HG02642 (cell line): ENCODE measurements at regions not wholly inside any gene's neighbourhood (a gene's known extent, or its start where the extent isn't known, plus 50 kb on each side); places are given as distances from the start of the nearest gene placed in this dataset.

Source experiments
- ATAC-seq: cut with Tn5 transposase; IDR thresholded peaks from one replicate; pipeline ENCODE4 v1.9.1; 2021; ENCODE audit warnings: mild to moderate bottlenecking; ENCODE audit not compliant: unreplicated experiment, poor library complexity

DNA sequence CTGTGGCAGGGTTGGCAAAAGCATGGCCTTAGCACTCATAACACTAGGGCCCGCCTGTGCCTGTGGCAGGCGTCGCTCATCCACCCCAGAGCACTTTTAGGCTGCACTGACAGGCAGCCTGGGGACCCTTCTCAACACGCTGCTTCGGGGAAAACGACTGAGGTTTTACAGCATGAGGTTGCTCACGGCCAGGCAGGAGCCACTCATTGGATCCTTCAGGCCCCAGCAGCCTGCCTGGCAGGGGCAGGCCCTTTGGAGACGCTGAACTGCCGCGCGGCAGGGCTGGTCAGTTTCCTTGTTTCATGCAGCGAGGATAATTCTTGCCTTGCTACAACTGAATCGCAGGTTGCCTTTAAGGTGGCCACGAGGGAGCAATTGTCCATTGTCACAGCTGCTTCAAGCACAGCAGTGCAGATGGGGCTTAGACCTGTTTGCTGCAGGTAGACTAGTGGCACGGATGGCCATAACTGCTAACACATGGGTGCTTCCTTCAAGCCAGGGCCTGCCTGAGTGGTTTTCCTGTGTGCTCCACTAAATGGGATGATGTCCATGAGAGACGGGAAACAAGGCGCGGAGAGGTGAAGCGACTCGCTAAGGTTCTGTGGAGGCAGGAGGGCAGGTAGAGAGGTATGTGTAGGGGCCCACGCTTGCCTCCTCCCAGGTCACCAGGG lies 49.9 kb upstream of the HS6ST1 start:
- ATAC-seq, result no peak

- no peak for ATAC-seq
Observed at GRCh38 chr2:128369108-128369555, 50.5 kb upstream of the HS6ST1 start.

- no peak for ATAC-seq
Observed at GRCh38 chr2:128369602-128370467, 51.2 kb upstream of the HS6ST1 start.

DNA sequence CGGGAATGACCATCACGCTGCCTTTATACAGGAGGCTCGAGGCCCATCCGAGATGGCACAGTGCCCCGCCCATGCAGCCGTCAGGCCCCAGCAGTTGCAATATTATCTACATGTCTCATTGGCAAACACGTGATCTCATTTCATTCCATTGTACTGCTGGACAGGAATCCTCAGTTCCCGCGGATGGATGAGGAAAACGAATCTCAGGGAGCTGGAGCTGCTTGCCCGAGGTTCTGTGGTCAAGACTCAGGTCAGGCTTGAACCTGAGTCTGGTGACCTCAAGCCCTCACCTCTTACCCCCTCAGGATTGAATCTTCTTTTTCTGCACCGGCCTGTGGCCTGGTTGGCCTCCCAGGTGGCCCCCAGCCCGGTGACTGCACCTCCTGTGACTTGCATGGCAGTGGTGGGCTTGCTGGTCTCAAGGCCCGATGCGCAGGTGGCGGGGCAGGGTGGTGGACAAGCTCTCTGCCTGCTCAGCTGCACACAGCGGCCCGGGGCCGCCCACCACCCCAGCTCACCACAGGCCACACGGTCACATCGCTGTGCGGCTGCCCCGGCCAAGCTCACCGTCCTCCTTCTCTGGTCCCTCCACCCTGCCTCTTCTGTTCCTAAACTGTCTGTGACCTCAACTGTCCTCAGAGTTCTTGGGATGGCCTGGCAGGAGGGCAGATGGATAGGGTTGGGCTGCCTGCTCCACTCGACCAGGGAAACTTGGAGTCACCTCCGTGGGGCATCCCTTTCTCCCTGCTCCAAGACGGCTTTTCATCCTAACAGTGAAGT lies 52.0 kb upstream of the HS6ST1 start:
- ATAC-seq, result no peak

GRCh38 chr2:128371248-128371630 lies 52.6 kb upstream of the HS6ST1 start:
- no peak for ATAC-seq

DNA sequence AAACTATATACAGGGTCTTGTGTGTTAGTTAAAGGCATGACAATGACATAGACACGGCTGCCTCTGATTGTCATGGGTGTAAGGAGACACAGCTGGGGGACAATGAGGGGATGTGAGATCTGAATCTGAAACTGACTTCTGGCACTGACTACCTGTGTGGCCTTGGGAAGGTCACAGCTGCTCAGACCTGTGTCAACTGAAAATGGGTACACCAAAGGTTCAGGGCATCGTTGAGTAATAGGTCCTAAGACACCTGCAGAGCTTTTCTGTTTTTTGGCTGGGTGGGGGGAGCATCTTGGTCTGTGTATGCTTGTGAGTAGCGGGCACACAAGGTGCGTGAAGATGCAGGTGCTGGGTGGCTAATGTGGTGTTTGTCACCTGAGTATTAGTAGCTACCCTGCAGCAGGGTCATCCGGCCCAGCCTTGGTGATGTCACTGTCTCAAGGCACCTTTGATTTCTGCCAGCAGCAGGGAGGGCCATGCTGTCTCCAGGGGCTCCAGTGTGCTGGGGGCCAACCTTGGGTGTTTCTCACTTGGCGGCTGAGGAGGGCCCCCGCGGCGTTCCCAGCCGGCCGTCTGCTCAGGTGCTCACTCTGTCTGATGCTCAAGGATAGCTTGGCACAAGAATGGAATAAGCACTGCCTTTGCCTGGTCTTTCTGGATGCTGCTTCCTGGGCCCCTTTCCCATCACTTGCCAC lies 53.1 kb upstream of the HS6ST1 start:
- ATAC-seq, result no peak

GRCh38 chr2:128372621-128373341 lies 54.1 kb upstream of the HS6ST1 start:
- no peak for ATAC-seq

DNA sequence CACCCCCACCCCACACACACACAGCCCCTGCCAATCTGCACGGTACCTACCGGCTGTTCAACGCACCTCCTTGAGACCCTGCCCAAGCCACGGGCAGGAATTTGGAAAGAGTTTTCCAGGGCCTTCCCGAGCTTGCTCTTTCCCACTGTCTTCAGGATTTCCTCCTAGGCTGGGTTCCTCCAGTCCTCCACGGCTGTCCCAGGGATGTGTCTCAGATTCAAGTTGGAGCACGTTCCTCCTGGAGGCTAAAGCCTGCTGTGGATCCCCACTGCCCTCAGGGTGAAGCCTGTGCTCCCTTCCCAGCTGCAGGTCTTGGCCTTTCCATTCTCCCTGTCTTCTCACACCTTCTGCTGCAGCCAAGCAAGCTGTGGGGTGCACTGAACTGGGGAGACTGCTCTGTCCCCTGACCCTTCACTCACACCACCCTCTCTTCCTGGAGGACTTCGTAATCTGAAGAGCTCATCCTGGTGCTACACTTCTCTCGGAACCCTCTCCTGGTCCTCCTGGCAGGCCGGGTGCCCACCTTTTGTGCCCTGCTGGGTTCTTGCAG lies 54.9 kb upstream of the HS6ST1 start:
- no peak for ATAC-seq

- no peak for ATAC-seq
Observed at GRCh38 chr2:128374001-128374710, 55.5 kb upstream of the HS6ST1 start.

DNA sequence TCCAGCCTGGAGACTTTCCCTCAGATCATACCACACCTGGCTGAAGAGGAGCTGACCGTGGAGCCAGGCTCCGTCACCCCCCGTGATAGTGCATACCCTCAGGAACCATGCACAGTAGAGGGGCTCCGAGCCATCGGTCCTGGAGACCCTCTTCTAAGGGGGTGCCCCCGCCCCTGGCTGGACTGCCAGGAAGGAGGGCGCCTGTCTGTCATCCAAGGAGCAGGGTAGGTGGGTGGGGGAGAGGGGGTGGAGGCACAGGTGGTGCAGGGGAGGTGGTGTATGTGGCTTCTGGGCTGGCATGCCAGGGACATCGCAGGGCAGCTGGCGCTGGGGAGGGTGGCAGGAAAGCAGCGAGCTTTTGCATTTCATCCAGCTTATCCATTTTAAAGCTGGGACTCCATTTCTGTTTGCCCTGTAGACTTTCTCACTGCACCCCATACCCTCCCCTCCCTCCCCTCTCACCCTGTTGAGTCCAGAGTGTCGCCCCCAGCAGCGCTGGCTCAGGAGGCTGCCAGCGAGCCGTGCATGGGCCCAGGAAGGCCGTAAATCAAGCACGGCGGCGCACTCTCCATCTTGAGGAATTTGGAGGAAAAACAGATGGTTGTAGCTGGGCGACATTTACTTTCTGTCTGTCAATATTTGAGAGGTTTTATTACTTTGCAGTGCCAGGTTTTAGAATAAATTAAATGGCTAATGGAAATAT lies 56.2 kb upstream of the HS6ST1 start:
- no peak for ATAC-seq

- no peak for ATAC-seq
Observed at GRCh38 chr2:128375454-128375853, 56.8 kb upstream of the HS6ST1 start.

DNA sequence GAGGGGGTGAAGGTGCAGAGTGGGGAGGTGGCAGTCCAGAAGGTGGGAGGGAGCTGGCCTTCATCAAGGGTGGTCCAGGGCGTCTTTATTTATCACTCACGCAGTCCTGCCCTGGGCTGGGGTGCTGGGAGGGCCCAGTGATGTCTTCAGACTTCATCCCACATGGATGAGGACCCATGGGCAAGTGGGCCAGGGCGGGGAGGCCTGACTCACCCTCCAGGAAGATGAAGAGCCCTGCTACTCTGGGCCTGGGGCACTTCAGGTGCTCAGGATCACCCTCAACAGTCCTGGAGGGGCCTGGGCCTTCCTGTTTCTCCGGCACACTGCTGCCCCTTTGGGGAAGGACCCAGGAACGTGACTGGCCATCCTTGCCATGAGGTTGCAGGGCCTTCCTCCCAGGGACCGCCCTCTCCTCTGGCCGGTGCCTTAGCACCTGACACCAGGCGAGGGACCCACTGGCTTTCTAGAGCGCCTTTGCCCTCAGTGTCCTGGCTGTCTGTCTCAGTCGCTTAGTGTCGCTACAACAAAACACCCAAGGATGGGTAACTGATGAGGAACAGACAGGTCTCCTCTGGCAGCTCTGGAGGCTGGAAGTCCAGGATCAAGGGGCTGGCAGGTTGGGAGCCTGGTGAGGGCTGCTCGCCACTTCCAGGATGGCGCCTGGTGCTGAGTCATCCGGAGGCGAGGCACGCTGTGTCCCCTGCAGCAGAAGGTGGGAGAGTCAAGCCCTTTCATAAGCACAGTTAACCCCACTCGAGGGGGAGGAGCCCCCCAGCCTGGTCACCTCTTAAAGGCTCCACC lies 57.8 kb upstream of the HS6ST1 start:
- no peak for ATAC-seq

- ATAC-seq, result no peak
Observed at GRCh38 chr2:128377071-128377910, 58.6 kb upstream of the HS6ST1 start.

DNA sequence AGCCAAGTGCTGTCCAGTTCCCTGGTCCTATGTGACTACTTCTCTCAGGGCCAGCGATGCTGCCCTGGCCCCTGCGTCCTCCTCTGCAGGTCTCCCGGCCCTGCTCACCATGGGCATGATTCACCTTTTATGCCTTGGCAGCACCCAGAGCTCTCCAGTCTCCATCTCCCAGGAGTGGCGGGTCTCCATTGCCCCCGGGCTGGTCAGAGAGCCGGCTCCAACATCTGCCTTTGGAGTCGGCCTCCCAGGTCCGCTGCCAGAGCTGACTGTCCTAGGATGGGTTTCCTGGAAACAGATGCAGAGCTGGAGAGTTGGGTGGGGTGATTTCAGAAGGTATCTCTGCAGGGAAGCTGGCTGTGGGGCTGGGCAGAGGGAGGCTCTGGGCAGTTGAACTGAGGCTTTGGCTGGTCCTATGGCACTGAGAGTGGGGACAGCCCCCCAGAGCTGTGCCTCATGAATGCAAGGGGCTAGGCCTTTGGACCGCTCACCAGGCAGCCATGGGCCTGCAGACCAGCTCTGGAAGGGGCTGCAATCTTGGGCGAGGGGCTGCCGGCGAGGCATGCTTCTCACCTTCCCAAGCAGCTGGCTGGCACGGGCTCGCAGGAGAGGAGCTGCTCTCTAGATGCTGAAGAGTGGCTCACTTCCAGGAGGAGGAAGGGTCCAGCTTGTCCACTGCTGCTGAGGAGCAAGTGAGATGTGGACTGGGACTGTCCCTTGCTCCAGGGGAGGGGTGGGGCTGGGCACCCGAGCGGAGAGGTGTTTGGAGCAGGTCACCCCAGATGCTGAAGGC lies 59.8 kb upstream of the HS6ST1 start:
- ATAC-seq, result no peak

GRCh38 chr2:128379021-128380015 lies 60.6 kb upstream of the HS6ST1 start:
- ATAC-seq, result no peak
